ENCODE measurements at regions not wholly inside any gene's neighbourhood (a gene's known extent, or its start where the extent isn't known, plus 50 kb on each side); places are given as distances from the start of the nearest gene placed in this dataset.

DNA sequence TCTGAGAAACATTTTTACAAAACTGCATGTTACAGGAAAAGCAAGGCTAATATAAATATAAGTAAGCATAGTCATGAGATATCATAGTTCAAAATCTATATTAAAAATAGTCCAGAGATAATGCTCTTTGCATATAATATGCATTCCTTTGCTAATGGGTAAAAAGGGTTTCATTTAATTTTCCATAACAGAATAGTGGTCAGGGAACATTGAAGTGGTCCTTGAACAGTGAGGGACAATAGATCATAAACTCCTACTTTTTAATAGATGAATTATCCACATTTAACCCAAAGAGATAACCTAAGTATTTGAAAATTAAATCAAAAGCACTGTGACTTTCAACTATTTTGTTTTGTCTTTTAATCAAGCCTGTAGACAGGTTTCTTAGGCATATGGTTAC, 243.1 kb upstream of the ADGRB3 start:
- DNase-seq (ENCODE audit: low read depth in 2 of 2), result no peak

- DNase-seq (ENCODE audit: low read depth in 2 of 2), result no peak
Measured at GRCh38 chr6:68372991-68373390, 262.1 kb upstream of the ADGRB3 start.

DNA sequence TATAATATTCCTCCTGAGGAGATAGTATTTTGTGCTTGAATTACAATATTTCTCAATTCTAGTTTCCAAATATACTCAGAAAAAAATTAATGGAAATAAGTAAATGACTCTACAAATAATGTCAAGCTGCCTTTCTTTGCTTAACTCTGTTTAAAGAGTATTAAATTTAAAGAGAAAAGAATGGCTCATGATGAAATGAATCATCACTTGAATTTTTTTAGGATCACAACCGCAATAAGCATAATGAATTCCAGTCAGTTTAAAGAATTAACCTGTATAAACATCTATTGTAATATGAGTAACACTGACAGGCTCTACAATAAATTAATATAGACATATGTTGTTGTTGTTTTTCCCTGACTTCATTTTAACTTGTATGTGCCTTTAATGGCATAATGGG, 266.2 kb upstream of the ADGRB3 start:
- no peak for DNase-seq (ENCODE audit: low read depth in 2 of 2)

DNA sequence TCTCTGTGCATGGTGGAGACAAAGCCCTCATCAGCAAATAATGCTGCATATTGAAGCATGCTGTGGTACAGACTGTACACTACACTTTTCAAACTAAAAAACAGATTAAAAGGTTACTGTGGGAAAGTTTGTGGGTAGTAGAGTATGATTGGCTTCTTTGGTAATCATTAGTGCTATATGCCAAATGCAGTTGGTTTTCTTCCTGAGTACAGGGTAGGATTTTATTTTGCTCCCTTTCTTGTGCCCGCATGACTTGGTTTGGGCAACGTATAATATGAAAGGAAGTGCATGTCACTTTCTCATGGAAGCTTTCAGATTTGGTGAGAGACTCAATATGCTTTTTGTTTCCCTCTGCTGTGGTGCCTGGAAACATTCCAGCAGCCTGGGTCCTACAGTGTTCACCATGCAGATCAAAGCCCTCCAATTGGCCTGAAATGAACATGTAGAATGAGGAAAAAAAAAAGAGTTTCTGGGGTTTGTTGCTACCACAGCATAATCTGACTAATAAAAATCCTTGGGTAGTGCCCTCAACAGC, 270.7 kb upstream of the ADGRB3 start:
- no peak for DNase-seq (ENCODE audit: low read depth in 2 of 2)

- DNase-seq (ENCODE audit: low read depth in 2 of 2), result peak in 1 of 2 donors; percentile 1
Measured at GRCh38 chr6:68343901-68344300, 291.2 kb upstream of the ADGRB3 start.

DNA sequence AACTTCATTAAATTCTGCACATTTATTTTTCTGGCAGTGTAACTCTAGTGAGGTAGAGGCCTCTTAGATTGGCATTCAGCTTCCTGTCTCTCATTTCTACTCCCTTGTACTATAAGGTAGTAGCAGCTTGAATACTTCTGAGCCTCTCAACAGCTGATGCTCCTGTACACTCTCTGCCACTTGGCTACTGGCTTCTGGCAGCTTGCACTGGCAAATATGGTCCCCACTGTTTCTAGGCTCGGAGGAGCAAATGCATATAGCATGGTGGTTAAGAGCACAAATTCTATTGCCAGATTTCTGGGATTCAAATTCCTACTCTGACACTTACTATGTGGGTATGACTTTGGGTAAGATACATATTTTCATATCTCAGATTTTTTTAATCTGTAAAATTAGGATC, 292.8 kb upstream of the ADGRB3 start:
- DNase-seq (ENCODE audit: low read depth in 2 of 2), result no peak

DNA sequence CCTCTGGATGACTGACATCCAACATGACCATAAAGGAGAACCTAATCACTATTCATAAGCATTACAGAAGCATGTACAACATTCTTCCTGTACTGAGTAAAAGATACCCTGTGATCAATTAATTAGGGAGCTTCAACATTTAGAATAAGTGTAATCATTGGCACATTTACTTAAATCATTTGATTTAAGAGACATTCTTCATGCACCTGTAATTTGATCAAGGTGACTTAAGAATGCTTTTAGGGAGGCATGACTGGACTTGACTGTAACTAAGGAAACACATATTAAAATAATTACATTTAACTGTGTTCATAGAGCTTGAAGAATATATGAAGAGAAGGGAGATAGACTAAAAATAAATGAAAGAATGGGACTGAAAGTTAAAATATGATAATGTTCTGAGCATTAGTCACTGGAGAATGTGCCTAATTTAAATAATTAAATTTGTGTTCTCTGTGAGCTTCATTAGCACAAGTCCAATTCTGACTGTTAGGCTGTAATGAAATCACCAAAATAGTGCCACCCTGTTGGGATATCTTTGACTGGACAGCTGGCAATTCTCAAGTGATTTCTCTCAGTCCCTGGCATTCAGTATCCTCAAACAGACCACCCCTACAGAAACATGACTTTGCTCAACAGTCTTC, 295.5 kb upstream of the ADGRB3 start:
- DNase-seq (ENCODE audit: low read depth in 2 of 2), result no peak

GRCh38 chr6:68333442-68333841, 301.6 kb upstream of the ADGRB3 start:
- DNase-seq (ENCODE audit: low read depth in 2 of 2), result no peak

DNA sequence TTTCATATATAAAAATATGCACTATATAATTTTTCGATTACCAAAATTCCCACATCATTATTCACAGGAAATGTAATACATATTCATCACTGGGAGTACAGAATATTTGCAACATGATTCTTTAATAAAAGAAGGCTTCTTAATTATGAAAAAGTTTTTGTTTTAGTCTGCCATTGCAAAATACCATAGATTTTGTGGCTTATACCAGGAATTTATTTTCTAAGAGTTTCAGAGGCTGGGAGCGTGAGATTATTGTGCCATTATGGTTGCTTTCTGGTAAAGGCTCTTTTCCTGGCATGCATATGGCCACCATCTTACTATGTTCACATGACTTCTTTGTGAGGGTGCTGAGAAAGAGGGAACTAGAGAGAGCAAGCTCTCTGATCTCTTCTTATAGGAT, 306.9 kb upstream of the ADGRB3 start:
- DNase-seq (ENCODE audit: low read depth in 2 of 2), result no peak

GRCh38 chr6:68326762-68327161, 308.3 kb upstream of the ADGRB3 start:
- no peak for DNase-seq (ENCODE audit: low read depth in 2 of 2)

GRCh38 chr6:68317366-68317765, 317.7 kb upstream of the ADGRB3 start:
- no peak for DNase-seq (ENCODE audit: low read depth in 2 of 2)

DNA sequence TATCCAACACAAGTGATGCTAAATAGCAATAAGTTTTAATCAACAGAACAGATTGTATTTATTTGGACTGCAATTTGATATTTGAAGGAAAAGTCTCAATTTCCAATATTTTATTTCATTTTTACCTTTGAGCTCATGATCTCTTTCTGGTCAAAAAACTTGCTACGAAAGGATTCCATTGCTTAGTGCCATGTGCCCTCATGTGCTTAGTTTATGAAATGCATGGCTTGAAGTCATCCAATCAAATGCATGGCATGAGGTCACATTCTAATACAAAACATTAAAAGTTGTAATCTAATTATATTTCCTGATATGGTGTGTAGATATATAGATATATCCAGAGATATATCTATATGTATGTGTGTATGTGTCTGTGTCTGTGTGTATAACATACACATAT, 321.2 kb upstream of the ADGRB3 start:
- peak in 1 of 2 donors; percentile 10 for DNase-seq (ENCODE audit: low read depth in 2 of 2)

- DNase-seq (ENCODE audit: low read depth in 2 of 2), result no peak
Measured at GRCh38 chr6:68307301-68307700, 327.8 kb upstream of the ADGRB3 start.

- DNase-seq (ENCODE audit: low read depth in 2 of 2), result no peak
Measured at GRCh38 chr6:68296126-68296525, 339.0 kb upstream of the ADGRB3 start.

GRCh38 chr6:68282646-68283045, 352.4 kb upstream of the ADGRB3 start:
- DNase-seq (ENCODE audit: low read depth in 2 of 2), result no peak

GRCh38 chr6:68279793-68280557, 355.1 kb upstream of the ADGRB3 start:
- no peak for DNase-seq (ENCODE audit: low read depth in 2 of 2)

DNA sequence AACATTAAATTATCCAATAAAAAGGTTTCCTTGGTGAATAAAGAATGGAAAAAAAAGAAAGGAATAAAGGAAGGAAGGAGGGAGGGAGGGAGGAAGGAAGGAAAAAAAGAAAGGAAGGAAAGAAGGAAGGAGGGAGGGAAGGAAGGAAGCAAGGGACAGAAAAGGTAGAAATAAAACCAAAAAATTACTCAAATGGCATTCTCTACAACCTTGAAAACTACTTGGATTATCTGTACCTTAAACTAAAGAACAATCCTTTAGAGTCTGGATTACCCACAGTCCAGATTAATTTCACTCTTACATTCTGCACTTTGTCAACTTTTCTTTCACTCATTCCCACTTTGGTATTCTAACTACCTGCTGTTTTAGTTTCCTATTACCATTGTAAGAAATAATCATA, 361.8 kb upstream of the ADGRB3 start:
- no peak for DNase-seq (ENCODE audit: low read depth in 2 of 2)

GRCh38 chr6:68256391-68256790, 378.7 kb upstream of the ADGRB3 start:
- DNase-seq (ENCODE audit: low read depth in 2 of 2), result no peak

GRCh38 chr6:68252632-68253031, 382.4 kb upstream of the ADGRB3 start:
- DNase-seq (ENCODE audit: low read depth in 2 of 2), result no peak

DNA sequence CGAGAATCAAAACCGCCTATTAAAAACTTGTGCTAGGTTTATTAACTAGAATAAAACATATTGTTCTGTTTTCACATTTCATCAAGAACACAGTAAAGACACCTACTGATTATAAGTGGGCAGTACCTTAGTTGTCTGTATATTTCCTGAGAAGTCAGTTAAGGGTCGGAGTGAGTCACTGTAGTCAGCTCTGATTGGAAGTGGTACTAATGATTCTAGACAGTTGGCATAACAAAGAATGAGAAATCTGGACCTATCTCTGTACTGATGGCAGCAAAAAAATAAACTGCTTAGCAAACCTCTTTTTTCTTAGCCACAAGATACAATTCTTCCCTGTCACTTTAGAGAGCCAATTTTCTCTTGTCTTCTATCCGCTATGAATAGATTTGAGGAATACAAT, 387.3 kb upstream of the ADGRB3 start:
- no peak for DNase-seq (ENCODE audit: low read depth in 2 of 2)

DNA sequence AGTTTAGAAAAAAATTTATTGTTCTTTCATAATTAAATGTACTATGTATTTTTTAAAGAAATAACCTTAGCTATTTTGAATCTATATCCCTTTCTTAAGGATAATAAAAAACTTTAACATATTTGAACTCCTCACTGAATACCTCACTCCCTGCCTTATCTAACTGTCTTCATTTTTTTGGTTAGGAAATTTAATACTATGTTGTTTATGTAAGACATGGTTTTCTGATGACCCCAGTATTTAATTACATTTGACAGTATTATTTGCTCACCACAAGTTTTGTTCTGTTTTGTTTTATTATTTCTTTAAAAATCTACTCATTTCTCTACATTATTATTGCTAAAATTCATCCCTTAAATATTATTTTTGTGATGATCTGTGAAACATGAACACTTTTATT, 394.4 kb upstream of the ADGRB3 start:
- no peak for DNase-seq (ENCODE audit: low read depth in 2 of 2)

- DNase-seq (ENCODE audit: low read depth in 2 of 2), result no peak
Measured at GRCh38 chr6:68239034-68239433, 396.0 kb upstream of the ADGRB3 start.

DNA sequence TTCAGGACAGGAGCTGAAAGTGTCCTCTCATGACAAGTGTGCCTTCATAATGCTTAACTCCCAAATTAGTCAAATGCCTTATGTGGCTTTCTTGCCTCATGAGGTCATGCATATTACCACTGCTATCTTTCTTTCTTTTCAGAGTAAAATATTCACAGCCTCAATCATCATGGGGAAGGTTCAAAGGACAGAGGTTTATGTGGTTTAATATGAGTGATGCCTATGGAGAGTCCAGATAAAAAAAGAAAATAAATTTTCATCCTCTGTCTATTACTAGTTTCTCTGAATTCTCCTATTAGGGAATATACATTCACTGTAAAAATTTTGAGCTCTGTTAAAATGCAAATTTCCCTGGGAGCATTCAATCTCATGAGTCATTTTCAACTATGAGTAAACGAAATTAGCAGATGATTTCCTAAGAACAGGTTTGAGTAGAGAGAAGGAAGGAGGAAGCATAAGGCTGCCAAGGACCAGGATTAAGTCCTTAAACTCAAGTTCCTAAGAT, 396.9 kb upstream of the ADGRB3 start:
- no peak for DNase-seq (ENCODE audit: low read depth in 2 of 2)

All from lung microvascular endothelial cell (primary cell).